ENCODE measurements at regions not wholly inside any gene's neighbourhood (a gene's known extent, or its start where the extent isn't known, plus 50 kb on each side); places are given as distances from the start of the nearest gene placed in this dataset.
"Not testable (repeated sequence)": the region's sequence is repeated elsewhere in the genome, so short reads cannot be mapped to it uniquely, and the experiment has no call there.

- no peak overlapping the region for H3K4me3 ChIP-seq (ENCODE audit: low read length)
- DNase-seq (ENCODE audit: low read depth): peak; percentile 67
- TF ChIP-seq, protein P1, sequence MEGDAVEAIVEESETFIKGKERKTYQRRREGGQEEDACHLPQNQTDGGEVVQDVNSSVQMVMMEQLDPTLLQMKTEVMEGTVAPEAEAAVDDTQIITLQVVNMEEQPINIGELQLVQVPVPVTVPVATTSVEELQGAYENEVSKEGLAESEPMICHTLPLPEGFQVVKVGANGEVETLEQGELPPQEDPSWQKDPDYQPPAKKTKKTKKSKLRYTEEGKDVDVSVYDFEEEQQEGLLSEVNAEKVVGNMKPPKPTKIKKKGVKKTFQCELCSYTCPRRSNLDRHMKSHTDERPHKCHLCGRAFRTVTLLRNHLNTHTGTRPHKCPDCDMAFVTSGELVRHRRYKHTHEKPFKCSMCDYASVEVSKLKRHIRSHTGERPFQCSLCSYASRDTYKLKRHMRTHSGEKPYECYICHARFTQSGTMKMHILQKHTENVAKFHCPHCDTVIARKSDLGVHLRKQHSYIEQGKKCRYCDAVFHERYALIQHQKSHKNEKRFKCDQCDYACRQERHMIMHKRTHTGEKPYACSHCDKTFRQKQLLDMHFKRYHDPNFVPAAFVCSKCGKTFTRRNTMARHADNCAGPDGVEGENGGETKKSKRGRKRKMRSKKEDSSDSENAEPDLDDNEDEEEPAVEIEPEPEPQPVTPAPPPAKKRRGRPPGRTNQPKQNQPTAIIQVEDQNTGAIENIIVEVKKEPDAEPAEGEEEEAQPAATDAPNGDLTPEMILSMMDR (conservative IDR thresholded peaks at IDR 0.05; ENCODE audit: low read length): no peak
These were observed 85.4 kb upstream of the HIF1A start for GRCh38 chr14:61609884-61610283.

DNA sequence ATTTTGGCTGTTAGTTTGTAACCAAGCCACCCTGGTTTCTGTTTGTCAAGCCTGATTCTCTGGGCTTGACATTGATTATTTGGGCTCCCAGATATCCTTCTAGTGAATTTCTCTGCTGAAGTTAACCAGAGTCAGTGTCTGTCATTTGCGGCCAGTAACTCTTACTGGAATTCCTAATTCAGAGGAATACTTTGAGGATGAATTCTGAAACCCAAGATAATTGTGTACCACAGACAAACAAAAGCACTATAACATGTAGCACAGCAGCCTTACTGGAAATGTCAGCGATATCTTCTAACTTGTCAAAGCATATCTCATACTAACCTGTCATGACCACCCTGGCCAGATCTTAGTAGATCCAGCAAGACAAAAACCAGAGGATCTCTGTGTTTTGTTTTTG lies 84.4 kb upstream of the HIF1A start:
- no peak overlapping the region for H3K4me3 ChIP-seq (ENCODE audit: low read length)
- no peak for DNase-seq (ENCODE audit: low read depth)
- TF ChIP-seq, protein P1 (conservative IDR thresholded peaks at IDR 0.05; ENCODE audit: low read length): no peak

DNA sequence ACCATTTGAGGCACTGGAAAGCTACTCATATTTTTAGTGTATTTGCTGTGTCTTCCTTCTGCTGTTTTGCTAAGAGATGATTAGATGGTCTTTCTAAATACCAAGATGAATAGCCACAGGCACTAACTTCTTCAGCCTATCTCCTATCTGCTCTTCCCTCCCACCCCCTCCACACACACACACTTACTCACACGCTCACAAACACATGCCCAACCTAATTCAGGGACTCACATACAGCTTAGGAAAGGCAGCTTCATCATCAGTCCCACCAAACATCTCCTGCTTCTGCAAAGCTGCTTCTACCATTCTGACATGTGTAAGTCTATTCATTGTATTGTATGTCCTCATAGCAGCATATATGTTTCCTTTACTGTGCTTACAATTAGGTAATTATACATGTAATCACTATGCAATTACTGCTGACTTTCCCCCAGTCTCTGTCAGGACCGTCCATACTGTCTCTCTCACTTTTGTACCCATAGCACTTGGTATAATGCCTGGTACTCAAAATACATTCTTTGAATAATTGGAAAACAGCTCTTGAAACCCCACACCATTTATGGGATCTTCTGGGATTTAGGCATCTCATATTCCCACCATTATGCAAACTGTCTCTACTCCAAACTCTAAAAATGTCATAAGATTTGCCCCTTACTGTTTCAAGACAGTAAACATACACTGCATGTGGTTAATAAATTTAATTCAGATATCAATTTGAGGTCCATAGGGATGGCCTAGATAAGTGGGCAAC lies 83.3 kb upstream of the HIF1A start:
- no peak overlapping the region for H3K4me3 ChIP-seq (ENCODE audit: low read length)
- peak; percentile 42 for DNase-seq (ENCODE audit: low read depth)
- TF ChIP-seq, protein P1 (conservative IDR thresholded peaks at IDR 0.05; ENCODE audit: low read length): no peak

- H3K4me3 ChIP-seq (ENCODE audit: low read length); DNase-seq (ENCODE audit: low read depth): not testable (repeated sequence)
These were observed 82.3 kb upstream of the HIF1A start for GRCh38 chr14:61613006-61613405.

DNA sequence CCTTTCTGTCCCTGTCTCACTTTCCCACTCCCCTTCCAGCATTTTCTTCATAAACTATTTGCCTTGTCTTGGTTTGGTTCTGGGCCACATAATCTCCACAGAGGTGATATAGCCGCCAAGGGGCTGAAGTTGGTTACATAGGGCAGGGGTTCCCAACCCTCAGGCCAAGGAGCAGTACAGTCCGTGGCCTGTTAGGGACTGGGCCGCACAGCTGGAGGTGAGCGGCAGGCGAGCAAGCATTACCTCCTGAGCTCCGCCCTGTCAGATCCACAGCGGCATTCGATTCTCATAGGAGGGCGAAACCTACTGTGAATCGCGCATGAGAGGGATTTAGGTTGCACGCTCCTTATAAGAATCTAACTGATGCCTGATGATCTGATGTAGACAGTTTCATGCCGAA lies 80.6 kb upstream of the HIF1A start:
- TF ChIP-seq, protein P1 (conservative IDR thresholded peaks at IDR 0.05; ENCODE audit: low read length): no peak
- no peak overlapping the region for H3K4me3 ChIP-seq (ENCODE audit: low read length)
- no peak for DNase-seq (ENCODE audit: low read depth)

DNA sequence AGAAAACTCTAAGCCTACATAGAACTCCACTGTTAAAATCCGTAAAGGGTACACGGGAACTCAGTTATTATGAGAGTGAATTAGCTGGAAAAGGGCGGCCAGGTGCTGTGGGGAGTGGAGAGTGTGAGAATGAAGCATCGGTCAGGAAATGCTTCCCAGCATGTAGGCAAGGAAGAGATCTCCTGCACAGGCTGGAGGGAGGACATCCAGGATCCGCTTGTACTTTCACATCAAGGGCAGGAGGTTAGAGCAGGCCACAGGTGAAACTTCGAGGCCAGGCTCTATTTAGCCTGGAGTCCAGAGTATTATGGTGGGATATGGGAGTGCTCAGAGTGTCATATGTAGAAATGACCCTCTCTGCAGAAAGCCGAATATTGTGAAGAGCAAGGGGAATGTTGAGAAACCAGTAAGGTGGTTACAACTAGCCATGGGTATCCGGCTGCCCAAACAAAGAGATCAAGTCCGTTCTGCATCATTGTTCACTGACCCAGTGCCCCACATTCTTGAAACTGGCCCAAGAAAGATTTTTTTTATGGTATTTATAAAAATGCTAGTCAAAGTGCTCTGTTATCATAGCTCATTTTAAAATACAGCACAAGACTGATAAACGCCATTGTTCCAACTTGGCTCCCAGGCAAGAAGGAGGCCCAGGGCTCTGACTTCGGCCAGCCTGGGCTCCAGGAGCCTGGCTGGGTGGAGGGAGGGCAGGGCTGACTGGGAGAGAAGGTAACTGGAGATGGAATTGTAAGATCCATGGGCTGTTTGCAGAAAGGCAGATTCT lies 79.4 kb upstream of the HIF1A start:
- H3K4me3 ChIP-seq (ENCODE audit: low read length): no peak overlapping the region
- TF ChIP-seq, protein P1 (conservative IDR thresholded peaks at IDR 0.05; ENCODE audit: low read length): no peak
- no peak for DNase-seq (ENCODE audit: low read depth)

DNA sequence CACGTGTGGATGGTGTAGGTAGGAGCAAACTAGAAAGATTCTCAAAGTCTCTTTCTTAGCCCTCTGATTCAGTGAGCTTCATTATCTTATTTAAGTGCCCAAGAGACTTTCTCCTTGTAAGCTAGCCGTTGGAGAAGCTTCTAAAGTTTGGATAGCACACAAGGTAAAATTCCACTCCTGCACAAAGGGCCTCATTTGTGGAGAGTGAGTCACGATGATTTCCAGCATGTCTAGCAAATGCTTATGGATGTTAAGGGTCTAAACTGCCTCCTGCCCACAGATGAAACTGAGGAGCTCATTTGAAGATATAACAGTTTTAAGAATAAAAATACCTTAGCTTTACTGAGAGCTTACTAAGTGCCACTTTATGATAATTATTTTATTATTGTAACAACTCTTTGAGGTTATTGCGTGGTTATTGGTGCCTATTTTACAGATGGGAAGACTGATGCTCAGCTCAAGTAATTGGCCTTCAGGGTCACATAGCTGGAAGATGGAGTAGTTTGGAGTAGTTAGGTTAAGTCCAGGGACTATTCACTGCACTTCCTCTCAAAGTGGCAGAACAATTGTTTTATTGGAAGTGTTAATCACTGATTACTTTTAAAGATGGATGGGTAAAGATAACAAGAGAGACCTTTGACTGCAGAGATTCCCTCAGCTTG lies 78.7 kb upstream of the HIF1A start:
- H3K4me3 ChIP-seq (ENCODE audit: low read length): no peak overlapping the region

More for the DNA sequence above, 78.7 kb upstream of the HIF1A start:
- DNase-seq (ENCODE audit: low read depth): peak; percentile 82
- TF ChIP-seq, protein P1 (conservative IDR thresholded peaks at IDR 0.05; ENCODE audit: low read length): no peak
